GM10266 (cell line): ENCODE measurements at regions not wholly inside any gene's neighbourhood (a gene's known extent, or its start where the extent isn't known, plus 50 kb on each side); places are given as distances from the start of the nearest gene placed in this dataset.

Experiments
- DNase-seq: peaks from one replicate; pipeline ENCODE4 v3.0.0; 2012; ENCODE audit errors: extremely low spot score
- CTCF ChIP-seq: IDR thresholded peaks from 2 replicates; pipeline ENCODE4 v1.5.1; 2012; ENCODE audit warnings: mild to moderate bottlenecking, low read depth; ENCODE audit not compliant: control insufficient read depth, insufficient read depth; ENCODE audit errors: missing control alignments

- no peak for DNase-seq
- TF ChIP-seq CTCF = no peak
These were observed 208.2 kb downstream of the SNX13 start for GRCh38 chr7:17732083-17732482.
